ENCODE measurements at regions not wholly inside any gene's neighbourhood (a gene's known extent, or its start where the extent isn't known, plus 50 kb on each side); places are given as distances from the start of the nearest gene placed in this dataset.

- TF ChIP-seq GATA2 (IDR thresholded peaks at IDR 0.05; ENCODE audit: low read depth, low read length) (no peak), GATA3 (IDR thresholded peaks at IDR 0.05; ENCODE audit: low read depth, low read length) (no peak)
Measured at GRCh38 chr11:133697603-133698180, 147.6 kb downstream of the SPATA19 start.

- TF ChIP-seq GATA3 (IDR thresholded peaks at IDR 0.05; ENCODE audit: low read depth, low read length) (no peak), GATA2 (IDR thresholded peaks at IDR 0.05; ENCODE audit: low read depth, low read length) (no peak)
Measured at GRCh38 chr11:133697161-133697560, 148.2 kb downstream of the SPATA19 start.

DNA sequence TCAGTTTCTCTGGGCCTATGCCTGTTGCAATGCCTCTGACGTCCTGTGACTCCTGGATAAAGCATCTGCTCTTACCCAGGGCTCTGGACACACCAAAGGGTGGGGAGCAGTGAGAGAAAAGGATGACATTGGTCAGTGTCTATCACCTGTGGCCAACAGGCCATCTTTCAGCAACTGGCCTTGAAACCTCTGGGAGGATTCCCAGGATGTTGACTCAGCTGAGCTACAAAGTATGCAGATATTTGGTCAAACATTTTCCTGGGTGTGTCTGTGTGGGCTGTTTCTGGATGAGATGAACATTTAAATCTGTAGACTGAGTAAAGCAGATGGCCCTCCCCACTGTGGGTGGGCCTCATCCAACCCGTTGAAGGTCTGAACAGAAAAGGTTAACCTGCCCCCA is 149.9 kb downstream of the SPATA19 start:
- TF ChIP-seq GATA3 (IDR thresholded peaks at IDR 0.05; ENCODE audit: low read depth, low read length) (no peak), GATA2 (IDR thresholded peaks at IDR 0.05; ENCODE audit: low read depth, low read length) (no peak)

DNA sequence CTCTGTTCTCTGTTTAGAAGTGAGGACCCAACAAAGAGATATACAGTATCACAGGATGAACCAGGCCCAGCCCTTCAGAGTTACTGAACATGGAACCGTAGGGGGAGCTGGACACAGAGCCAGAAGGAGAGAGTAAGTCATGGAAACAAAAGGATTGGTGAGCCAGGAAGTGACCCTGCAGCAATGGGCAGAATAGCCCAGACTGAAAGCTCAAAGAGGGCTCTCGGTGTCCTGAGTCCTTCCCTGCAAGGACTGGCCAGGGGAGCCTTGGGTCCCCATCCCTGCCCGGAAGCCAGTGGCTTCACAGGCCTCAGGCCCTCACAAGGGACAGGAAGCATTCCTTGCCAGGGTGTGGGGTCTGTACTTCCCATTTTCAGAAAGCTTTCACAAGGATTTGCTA is 150.6 kb downstream of the SPATA19 start:
- TF ChIP-seq GATA3 (IDR thresholded peaks at IDR 0.05; ENCODE audit: low read depth, low read length) (no peak), GATA2 (IDR thresholded peaks at IDR 0.05; ENCODE audit: low read depth, low read length) (no peak)

DNA sequence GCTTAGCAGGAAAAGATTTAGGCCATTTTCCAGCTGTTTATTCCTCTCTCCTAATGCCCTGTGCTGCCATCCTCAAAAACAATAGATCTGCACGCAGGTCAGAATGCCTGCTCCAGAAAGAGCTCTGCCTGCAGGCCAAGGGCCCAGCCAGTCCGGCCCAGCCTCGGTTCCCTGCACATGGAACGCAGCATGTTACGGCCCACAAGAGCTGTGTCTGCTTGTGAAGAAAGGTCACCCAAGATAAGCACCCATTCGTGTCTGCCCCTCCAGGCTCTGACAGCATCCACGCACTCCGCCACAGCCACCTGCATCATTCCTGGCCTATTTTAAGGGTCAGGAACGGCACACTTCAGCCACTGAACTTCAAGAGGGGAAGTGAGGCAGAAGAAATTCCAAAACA is 152.2 kb downstream of the SPATA19 start:
- TF ChIP-seq GATA3 (IDR thresholded peaks at IDR 0.05; ENCODE audit: low read depth, low read length) (no peak), GATA2 (IDR thresholded peaks at IDR 0.05; ENCODE audit: low read depth, low read length) (no peak)

- TF ChIP-seq GATA2 (IDR thresholded peaks at IDR 0.05; ENCODE audit: low read depth, low read length) (no peak), GATA3 (IDR thresholded peaks at IDR 0.05; ENCODE audit: low read depth, low read length) (no peak)
Measured at GRCh38 chr11:133692126-133692934, 153.0 kb downstream of the SPATA19 start.

DNA sequence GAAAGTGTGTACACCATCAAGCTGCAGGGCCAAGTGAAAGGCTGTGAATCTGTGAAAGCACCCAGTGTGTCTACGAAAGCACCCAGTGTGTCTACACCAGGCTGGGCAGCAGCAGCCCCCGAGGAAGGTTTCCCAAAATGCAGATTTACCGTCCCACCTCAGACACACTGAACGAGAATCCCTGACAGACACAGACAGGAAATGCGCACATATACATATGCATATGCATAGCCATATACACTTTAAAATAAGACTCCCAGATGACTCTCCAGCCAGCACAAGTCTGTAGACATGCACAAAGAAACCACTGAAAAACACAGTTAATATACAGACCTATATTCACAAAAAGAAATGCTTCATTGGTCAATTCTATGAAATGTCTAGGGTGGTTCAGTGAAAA is 155.5 kb upstream of the OPCML start:
- TF ChIP-seq GATA3 (IDR thresholded peaks at IDR 0.05; ENCODE audit: low read depth, low read length) (no peak), GATA2 (IDR thresholded peaks at IDR 0.05; ENCODE audit: low read depth, low read length) (no peak)

DNA sequence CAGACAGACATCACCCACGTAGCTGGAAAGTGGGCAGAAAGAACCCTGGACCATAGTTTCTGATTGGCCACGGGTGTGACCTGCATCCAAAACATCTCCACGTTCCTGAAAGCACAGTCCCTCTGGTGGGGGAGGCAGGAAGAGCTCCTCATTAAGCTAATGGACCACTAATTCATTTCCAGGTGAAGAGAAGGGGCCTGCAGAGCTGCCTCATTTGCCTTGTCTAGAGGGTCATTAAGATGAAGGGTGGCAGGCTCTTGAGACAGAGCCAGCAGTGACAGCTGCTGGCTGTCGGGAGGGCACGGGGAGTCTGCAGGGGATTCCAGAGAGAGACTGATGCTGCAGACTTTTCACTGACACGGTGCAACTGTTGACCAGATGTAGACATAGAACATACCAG is 149.6 kb upstream of the OPCML start:
- TF ChIP-seq GATA2 (IDR thresholded peaks at IDR 0.05; ENCODE audit: low read depth, low read length) = no peak
- no peak for TF ChIP-seq GATA3 (IDR thresholded peaks at IDR 0.05; ENCODE audit: low read depth, low read length)

DNA sequence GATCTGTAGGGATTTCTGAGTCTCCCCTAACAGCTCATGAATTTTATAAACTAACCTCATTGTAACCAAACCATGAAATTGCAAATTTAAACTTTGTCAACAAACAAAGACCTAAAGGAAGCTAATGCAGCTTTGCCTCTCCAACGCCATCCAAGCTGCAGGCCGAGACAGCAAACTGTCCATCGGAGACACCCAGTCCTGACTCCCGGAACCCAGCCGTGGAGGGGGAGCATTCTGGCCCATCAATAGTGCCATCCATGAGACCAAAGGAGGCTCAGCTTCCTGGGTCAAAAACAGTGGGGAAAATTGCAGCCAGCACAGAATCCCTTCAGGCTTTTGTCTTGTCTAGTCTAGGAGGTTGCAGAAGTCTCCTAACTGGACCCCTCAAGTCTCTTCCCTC is 147.6 kb upstream of the OPCML start:
- TF ChIP-seq GATA3 (IDR thresholded peaks at IDR 0.05; ENCODE audit: low read depth, low read length) = no peak
- TF ChIP-seq GATA2 (IDR thresholded peaks at IDR 0.05; ENCODE audit: low read depth, low read length) = no peak

GRCh38 chr11:133678191-133678590 is 145.9 kb upstream of the OPCML start:
- no peak for TF ChIP-seq GATA3 (IDR thresholded peaks at IDR 0.05; ENCODE audit: low read depth, low read length)
- no peak for TF ChIP-seq GATA2 (IDR thresholded peaks at IDR 0.05; ENCODE audit: low read depth, low read length)

DNA sequence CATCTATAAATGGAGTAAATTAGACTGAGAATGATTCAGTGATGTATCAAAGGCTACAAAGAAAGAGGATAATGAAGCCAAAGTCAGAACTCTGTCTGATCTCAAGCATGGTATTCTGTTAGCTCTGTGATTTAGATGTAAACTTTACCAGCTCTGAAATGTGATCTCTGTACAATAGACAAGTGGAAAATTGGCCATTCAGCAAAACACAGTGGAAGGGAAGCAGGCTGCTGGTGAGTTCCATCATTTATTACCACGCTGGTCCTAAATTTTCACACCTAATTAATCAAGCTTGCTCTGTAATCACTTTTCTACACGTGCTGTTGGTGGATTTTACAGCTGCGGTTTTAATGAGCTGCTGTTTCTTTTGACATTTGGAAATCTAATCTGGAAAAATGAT is 145.1 kb upstream of the OPCML start:
- TF ChIP-seq GATA2 (IDR thresholded peaks at IDR 0.05; ENCODE audit: low read depth, low read length) (no peak), GATA3 (IDR thresholded peaks at IDR 0.05; ENCODE audit: low read depth, low read length) (no peak)

GRCh38 chr11:133676265-133676664 is 144.0 kb upstream of the OPCML start:
- TF ChIP-seq GATA2 (IDR thresholded peaks at IDR 0.05; ENCODE audit: low read depth, low read length) = no peak
- no peak for TF ChIP-seq GATA3 (IDR thresholded peaks at IDR 0.05; ENCODE audit: low read depth, low read length)

- TF ChIP-seq GATA3 (IDR thresholded peaks at IDR 0.05; ENCODE audit: low read depth, low read length) (no peak), GATA2 (IDR thresholded peaks at IDR 0.05; ENCODE audit: low read depth, low read length) (no peak)
Measured at GRCh38 chr11:133669371-133670053, 137.2 kb upstream of the OPCML start.

GRCh38 chr11:133663135-133663985 is 131.1 kb upstream of the OPCML start:
- TF ChIP-seq GATA3 (IDR thresholded peaks at IDR 0.05; ENCODE audit: low read depth, low read length) (no peak), GATA2 (IDR thresholded peaks at IDR 0.05; ENCODE audit: low read depth, low read length) (no peak)
